ENCODE measurements at regions not wholly inside any gene's neighbourhood (a gene's known extent, or its start where the extent isn't known, plus 50 kb on each side); places are given as distances from the start of the nearest gene placed in this dataset.

DNA sequence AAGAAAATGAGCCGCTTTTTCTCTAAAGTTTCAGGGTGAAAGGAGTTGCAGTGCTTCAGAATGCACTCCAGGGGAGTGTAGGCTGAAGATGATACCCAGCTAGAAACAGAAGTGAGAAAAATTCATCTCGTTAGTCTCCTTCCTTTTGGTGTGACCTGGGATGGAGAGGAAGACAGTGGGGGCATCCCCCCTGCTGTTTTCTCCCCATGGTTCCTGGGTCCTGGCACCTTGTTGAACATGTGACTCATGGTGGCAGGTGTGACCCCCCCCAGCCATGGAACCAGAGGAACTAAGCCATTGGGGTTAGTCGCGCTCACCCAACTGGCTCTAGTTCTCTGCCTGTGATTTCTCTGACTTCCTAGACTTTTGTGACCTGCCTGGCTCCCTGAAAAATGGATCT, 424.6 kb downstream of the CSNK1G3 start:
- TF ChIP-seq, protein P1, sequence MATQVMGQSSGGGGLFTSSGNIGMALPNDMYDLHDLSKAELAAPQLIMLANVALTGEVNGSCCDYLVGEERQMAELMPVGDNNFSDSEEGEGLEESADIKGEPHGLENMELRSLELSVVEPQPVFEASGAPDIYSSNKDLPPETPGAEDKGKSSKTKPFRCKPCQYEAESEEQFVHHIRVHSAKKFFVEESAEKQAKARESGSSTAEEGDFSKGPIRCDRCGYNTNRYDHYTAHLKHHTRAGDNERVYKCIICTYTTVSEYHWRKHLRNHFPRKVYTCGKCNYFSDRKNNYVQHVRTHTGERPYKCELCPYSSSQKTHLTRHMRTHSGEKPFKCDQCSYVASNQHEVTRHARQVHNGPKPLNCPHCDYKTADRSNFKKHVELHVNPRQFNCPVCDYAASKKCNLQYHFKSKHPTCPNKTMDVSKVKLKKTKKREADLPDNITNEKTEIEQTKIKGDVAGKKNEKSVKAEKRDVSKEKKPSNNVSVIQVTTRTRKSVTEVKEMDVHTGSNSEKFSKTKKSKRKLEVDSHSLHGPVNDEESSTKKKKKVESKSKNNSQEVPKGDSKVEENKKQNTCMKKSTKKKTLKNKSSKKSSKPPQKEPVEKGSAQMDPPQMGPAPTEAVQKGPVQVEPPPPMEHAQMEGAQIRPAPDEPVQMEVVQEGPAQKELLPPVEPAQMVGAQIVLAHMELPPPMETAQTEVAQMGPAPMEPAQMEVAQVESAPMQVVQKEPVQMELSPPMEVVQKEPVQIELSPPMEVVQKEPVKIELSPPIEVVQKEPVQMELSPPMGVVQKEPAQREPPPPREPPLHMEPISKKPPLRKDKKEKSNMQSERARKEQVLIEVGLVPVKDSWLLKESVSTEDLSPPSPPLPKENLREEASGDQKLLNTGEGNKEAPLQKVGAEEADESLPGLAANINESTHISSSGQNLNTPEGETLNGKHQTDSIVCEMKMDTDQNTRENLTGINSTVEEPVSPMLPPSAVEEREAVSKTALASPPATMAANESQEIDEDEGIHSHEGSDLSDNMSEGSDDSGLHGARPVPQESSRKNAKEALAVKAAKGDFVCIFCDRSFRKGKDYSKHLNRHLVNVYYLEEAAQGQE (IDR thresholded peaks at IDR 0.05; ENCODE audit: insufficient read depth in 1 of 2, low read depth in 2 of 2, low read length in 2 of 2) = no peak
- TF ChIP-seq FOXP2 (optimal IDR thresholded peaks at IDR 0.05; ENCODE audit: borderline replicate concordance, extremely low read depth, extremely low read length, insufficient read depth) = no peak
- TF ChIP-seq POLR2AphosphoS5 (IDR thresholded peaks at IDR 0.05; ENCODE audit: low read depth, low read length) = no peak
- no peak for TF ChIP-seq SIN3A (IDR thresholded peaks at IDR 0.05; ENCODE audit: borderline replicate concordance, insufficient read depth, low read length)
- TF ChIP-seq TAF1 (IDR thresholded peaks at IDR 0.05; ENCODE audit: borderline replicate concordance, insufficient read depth, low read length) = no peak

DNA sequence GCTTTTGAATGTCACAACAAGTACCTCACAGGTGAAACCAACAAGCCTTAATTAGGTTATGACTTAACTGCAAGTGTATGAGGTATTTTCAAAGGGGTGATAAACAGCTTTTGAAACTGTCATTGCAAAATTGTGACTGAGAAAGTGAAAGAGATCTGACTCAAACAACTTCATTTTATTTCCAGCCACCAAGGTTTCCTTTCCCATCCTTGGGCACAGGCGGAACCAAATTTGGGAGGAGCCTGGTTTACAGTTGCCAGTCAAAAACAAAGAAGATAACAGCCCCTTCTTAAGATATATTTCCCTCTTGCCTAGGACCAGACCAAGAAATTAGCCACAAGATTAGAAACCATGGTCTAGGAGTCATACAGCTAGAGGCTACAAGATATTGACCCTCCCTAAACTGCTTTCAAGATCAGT, 417.1 kb downstream of the CSNK1G3 start:
- TF ChIP-seq, protein P1 (IDR thresholded peaks at IDR 0.05; ENCODE audit: insufficient read depth in 1 of 2, low read depth in 2 of 2, low read length in 2 of 2) = no peak
- TF ChIP-seq POLR2AphosphoS5 (IDR thresholded peaks at IDR 0.05; ENCODE audit: low read depth, low read length) (no peak), SIN3A (IDR thresholded peaks at IDR 0.05; ENCODE audit: borderline replicate concordance, insufficient read depth, low read length) (no peak), FOXP2 (optimal IDR thresholded peaks at IDR 0.05; ENCODE audit: borderline replicate concordance, extremely low read depth, extremely low read length, insufficient read depth) (no peak), TAF1 (IDR thresholded peaks at IDR 0.05; ENCODE audit: borderline replicate concordance, insufficient read depth, low read length) (no peak)

- no peak for TF ChIP-seq TAF1 (IDR thresholded peaks at IDR 0.05; ENCODE audit: borderline replicate concordance, insufficient read depth, low read length)
- TF ChIP-seq SIN3A (IDR thresholded peaks at IDR 0.05; ENCODE audit: borderline replicate concordance, insufficient read depth, low read length) = no peak
- no peak for TF ChIP-seq POLR2AphosphoS5 (IDR thresholded peaks at IDR 0.05; ENCODE audit: low read depth, low read length)
- TF ChIP-seq FOXP2 (optimal IDR thresholded peaks at IDR 0.05; ENCODE audit: borderline replicate concordance, extremely low read depth, extremely low read length, insufficient read depth) = no peak
- TF ChIP-seq, protein P1 (IDR thresholded peaks at IDR 0.05; ENCODE audit: insufficient read depth in 1 of 2, low read depth in 2 of 2, low read length in 2 of 2) = no peak
These were observed 416.4 kb downstream of the CSNK1G3 start for GRCh38 chr5:123928401-123928800.

DNA sequence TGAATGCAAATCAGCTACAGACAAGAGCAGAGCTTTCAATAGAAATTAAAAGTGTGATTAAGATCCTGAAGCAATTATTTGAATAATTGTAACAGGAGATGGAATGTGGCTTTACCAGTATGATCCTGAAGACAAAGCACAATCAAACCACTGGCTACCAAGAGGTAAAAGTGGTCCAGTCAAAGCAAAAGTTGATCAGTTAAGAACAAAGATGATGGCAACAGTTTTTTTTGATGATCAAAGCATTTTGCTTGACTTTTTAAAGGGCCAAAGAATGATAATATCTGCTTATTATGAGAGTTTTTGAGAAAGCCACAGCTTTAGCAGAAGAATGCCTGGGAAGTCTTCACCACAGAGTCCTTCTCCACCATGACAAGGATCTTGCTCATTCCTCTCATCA, 409.2 kb downstream of the CSNK1G3 start:
- TF ChIP-seq SIN3A (IDR thresholded peaks at IDR 0.05; ENCODE audit: borderline replicate concordance, insufficient read depth, low read length) (no peak), TAF1 (IDR thresholded peaks at IDR 0.05; ENCODE audit: borderline replicate concordance, insufficient read depth, low read length) (no peak), POLR2AphosphoS5 (IDR thresholded peaks at IDR 0.05; ENCODE audit: low read depth, low read length) (no peak)

DNA sequence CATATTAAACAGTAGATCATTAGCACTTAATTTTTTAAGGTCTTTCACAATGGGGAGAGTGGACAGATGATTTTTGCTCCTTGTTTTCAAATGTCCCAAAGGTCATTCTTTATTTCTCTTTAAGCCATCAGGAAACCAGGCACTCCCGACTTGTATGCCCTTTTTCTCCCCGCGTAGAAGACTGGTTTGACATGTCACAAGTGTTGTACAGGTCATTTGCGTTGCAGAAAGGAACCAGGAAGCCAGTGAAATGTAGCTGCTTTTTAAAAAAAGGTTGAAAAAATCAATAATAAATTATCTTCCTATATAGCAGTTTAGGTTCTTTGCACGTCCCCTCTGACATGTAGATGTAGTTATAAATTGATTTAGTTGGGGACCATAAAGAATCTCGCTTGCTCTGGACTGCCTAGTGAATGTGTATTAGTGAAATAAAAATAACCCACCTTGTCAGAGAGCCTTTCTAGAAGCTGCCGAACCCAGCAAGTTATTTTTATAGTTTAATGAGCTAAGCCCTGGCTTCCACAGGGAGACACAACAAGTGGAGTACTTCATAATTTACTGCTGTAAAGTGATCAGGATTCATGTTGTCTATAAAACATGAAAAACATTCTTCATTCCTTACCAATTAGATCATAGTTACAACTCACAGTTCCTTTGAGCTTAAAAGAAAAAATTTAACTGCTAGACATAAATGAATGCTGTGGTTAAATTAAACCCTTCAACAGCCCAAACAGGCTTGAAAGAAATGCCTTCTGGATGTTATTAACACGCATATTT, 404.6 kb downstream of the CSNK1G3 start:
- TF ChIP-seq TAF1 (IDR thresholded peaks at IDR 0.05; ENCODE audit: borderline replicate concordance, insufficient read depth, low read length) = no peak
- TF ChIP-seq SIN3A (IDR thresholded peaks at IDR 0.05; ENCODE audit: borderline replicate concordance, insufficient read depth, low read length) = no peak
- TF ChIP-seq, protein P1 (IDR thresholded peaks at IDR 0.05; ENCODE audit: insufficient read depth in 1 of 2, low read depth in 2 of 2, low read length in 2 of 2) = no peak
- no peak for TF ChIP-seq POLR2AphosphoS5 (IDR thresholded peaks at IDR 0.05; ENCODE audit: low read depth, low read length)
- no peak for TF ChIP-seq FOXP2 (optimal IDR thresholded peaks at IDR 0.05; ENCODE audit: borderline replicate concordance, extremely low read depth, extremely low read length, insufficient read depth)
